ENCODE measurements at regions not wholly inside any gene's neighbourhood (a gene's known extent, or its start where the extent isn't known, plus 50 kb on each side); places are given as distances from the start of the nearest gene placed in this dataset.

- no peaks in the 10 kb centered on the region for H3K27me3 ChIP-seq (ENCODE audit: control insufficient read depth, insufficient read depth, low read length)
- H3K36me3 ChIP-seq (ENCODE audit: control insufficient read depth, insufficient read depth, low read length): no peaks in the 10 kb centered on the region
- DNase-seq (ENCODE audit: low read depth) (no peak), FAIRE-seq (no peak)
- no peak for TF ChIP-seq CTCF (IDR thresholded peaks at IDR 0.05; ENCODE audit: insufficient read depth, low read length, severe bottlenecking)
- H3K4me3 ChIP-seq (ENCODE audit: low read depth, low read length): no peak overlapping the region
These were observed 49.9 kb upstream of the SCRG1 start for GRCh38 chr4:173448608-173449379.
